ENCODE measurements at regions not wholly inside any gene's neighbourhood (a gene's known extent, or its start where the extent isn't known, plus 50 kb on each side); places are given as distances from the start of the nearest gene placed in this dataset.

DNA sequence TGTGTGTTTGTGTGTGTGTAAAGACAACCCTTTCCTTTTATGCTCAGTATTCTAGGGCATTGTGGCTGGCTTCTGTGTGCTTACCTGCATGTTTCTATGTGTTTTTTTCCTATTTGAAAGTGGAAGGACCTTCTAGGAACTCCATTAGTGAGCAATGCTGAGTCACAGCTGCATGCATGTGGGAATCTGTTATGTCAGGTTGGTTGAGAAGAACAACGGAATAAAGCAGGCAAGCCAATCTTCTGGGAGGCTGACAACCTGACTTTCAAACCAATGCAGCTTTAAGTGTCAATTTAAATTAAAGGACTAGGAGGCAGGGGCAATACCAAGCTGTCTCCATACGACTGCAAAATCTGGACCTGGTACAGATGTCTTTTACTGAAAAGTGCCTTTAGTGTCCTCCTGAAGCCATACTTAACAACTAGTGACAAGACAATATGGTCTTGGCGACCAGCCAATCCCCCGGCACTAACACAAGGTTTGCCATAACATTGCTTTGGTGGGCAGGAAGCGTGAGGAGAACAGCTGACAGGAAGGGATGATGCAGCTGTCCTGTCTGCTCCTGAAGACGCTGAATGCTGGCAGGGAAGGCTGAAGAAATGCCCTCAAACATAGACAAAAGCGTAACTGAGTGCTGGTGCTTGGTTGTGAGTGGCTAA lies 514.7 kb upstream of the CDH7 start:
- TF ChIP-seq ZNF274 (IDR thresholded peaks at IDR 0.05; ENCODE audit: low read depth, low read length) (no peak), SUZ12 (IDR thresholded peaks at IDR 0.05; ENCODE audit: extremely low read depth, insufficient read depth, insufficient read length) (no peak), YY1 (IDR thresholded peaks at IDR 0.05; ENCODE audit: insufficient read depth, insufficient read length) (no peak)
